ENCODE measurements at regions not wholly inside any gene's neighbourhood (a gene's known extent, or its start where the extent isn't known, plus 50 kb on each side); places are given as distances from the start of the nearest gene placed in this dataset.
"Not testable (repeated sequence)": the region's sequence is repeated elsewhere in the genome, so short reads cannot be mapped to it uniquely, and the experiment has no call there.

DNA sequence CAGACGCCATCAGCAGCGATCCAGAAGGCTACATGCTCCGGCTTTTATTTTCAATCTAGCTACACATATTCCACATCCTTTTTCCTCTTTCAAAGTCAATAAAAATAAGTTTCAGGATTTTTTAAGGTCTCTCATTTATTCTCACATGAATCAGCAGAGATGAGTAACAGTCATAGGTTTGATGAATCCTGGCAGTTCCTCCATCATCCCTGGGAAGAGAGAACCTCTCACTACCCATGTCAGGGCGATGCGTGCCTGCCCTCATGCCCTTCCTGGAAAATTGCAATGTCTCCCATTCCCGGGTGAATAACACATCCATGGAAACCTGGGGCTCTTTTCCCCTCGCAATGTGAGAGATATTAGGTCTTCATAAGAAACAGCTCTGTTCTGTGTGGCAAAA lies 301.1 kb upstream of the SMIM21 start:
- no peak for DNase-seq

DNA sequence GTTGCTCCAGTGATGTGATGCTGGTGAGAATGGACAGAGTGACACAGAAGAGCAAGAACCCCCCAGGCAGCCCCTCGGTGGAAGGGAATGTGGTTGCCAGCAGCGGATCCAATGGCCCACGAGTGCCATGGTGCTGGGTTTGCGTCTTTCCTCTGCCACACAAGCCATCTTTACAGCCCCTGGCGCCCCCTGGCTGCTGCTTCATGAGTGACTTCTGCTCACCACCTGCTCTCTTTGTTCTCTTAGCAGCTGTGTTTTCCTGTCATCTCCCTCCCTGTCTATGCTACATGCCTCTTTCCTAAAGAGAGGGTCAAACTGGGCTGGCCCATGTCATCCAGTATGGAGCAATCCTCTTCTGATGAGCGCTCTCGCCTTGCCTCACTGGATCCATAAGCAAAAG lies 300.0 kb upstream of the SMIM21 start:
- DNase-seq, result peak; percentile 30 to 70 (median 38)

DNA sequence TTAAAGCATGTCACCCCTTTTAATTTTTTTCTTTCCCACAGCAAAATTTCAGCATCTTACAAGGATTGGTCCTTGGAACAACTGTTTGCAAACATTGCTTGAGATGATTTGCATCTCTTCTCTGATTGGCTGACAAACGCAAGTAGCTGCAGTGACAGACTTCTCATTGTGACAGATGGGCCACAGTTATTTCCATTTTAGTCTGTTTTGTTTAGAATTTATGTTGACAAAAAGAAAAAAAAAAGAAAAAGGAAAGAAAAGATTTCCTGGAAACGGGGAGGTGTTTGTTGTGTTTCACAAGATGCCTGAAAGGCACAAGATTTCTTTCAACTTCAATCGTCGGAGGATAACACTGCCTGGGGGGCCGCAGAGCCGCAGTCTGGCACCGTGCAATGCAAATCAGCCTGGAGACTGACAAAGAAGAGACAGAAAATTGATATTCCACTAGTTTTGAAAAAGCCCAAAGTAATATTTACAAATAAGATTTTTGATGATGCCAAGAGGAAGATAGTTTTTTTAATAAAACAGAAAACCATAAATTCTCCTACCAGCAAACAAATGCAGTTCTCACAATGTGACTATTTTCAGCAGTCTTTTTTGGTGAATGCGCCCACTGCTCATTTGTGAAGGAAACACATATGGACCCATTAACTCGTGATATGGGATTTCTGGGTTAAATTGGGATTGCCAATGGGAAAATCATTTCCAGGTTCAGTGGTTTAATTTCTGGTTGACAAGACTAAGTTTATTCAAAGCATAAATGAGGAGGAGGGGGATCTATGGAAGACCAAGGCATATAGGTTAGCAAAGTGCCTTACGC lies 296.2 kb upstream of the SMIM21 start:
- DNase-seq, result no peak

DNA sequence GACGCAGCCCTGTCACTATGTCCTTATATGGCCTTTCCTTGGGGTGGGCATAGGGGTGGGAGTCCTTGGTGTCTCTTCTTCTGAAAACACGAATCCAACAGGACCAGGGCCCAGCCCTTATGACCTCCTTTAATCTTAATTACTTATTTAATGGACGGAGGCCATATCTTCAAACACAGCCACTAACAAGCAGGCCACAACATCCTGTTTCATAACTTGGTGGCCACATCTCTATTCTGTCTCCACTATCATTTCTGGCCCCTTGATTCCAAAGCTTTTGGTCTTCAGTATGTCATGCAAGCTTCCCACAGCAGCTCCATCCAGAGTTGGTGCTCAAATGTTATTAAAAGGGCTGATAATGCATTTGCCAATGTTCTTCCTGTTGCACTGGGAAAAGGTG lies 287.3 kb upstream of the SMIM21 start:
- DNase-seq, result no peak

DNA sequence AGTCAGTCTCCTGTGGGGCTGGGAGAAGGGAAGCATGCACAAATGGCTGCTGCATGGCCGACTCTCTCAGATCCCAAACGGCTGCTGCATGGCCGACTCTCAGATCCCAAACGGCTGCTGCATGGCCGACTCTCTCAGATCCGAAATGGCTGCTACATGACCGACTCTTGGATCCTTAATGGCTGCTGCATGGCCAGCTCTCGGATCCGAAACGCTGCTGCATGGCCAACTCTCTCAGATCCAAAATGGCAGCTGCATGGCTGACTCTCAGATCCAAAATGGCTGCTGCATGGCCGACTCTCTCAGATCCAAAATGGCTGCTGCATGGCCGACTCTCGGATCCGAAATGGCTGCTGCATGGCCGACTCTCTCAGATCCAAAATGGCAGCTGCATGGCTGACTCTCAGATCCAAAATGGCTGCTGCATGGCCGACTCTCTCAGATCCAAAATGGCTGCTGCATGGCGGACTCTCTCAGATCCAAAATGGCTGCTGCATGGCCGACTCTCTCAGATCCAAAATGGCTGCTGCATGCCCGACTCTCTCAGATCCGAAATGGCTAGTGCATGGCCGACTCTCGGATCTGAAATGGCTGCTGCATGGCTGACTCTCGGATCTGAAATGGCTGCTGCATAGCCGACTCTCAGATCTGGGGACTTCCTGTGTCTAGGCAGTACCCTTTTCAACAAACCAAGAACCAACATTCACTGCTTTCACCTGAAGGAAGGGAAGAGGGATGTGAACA lies 284.8 kb upstream of the SMIM21 start:
- DNase-seq, result not testable (repeated sequence)

DNA sequence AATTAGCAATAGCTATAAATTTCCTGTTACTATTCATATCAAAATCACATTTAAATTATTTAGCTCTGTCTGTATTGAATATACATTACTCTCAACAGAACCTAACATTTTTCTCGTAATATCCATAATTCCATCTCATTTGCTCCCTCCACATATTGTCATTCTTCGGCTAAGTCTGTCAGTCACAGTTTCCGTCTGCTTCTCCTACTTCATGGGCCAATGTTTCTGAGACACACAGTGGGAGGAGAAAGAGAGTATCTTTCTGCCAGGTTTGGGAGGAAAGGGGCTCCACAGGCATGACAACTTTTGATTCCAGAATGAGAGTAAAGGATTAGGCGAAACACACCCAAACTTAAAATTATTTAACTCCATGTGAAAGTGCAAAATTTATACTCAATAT lies 273.1 kb upstream of the SMIM21 start:
- DNase-seq, result no peak

DNA sequence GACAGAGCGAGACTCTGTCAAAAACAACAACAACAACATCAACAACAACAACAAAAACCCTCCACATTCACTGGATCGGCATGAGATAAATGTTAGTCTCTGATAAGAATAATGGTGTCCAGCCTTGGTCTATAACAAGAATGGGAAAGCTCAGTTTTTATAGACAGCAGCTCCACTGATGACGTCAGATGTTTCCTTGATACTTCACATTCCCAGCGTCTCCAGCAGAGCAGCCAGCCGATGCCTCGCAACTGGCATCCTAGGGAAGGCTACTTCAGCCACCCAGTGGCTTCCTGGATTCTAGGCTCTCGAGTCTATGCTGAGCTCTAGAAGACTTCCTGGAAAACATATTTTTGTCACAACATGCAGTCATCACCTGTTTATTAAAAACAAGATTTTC lies 271.4 kb upstream of the SMIM21 start:
- no peak for DNase-seq

DNA sequence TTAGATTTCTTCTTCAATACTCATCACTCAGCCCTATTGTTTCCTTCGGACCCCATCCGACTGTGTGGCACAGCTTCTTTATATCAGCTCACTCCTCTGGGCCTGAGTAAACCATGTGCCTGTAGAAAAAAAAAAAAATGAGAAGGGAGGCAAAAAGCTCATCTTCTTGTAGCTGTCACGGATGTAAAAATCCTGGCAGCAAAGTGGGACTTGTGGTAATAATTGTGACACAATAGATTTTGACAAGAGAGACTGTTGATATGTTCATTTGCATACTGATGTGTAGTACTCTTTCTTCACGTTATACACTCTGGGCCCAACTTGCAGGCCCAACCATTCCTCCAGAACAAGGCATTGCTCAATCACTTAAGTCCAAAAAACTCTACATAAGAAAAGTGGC lies 270.0 kb upstream of the SMIM21 start:
- DNase-seq, result no peak

DNA sequence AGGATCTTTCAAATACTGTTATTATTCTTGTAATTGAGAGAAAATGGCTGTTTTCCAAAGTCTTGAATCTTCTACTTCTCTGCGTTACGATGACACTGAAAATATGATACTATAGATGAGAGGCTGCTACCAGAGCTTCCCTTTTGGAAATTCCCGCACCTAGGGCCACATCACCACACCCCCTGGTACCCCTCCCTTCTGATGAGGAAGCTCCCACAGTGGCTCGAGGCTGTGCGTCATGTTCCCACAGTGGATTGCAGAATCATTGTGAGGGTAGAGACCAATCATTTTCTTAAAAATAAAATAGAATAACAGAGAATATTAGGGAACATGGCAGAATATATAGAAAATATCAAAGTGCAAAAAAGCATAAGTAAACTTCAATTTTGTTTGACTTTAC lies 268.9 kb upstream of the SMIM21 start:
- peak in 2 of 4 experiments; percentile 6 to 53 for DNase-seq

DNA sequence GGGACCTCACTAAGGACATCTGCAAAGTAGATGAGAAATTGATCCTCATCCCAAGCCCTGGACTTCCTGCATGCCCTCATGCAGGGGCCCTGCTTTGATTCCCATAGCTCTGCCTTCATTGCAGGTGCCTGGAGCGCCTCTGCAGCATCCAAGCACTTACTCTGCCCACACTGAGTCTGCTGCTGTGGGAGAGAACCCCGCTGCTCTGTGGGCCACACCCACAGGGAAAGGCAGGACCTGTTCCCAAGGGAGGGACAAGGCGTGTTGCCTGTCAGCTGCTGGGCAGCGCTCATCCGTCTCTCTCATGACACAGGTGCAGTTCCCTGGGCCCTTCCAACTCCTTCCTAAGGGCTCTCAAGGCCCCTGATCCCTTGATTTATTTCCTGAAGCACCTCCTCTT lies 266.8 kb upstream of the SMIM21 start:
- no peak for DNase-seq

DNA sequence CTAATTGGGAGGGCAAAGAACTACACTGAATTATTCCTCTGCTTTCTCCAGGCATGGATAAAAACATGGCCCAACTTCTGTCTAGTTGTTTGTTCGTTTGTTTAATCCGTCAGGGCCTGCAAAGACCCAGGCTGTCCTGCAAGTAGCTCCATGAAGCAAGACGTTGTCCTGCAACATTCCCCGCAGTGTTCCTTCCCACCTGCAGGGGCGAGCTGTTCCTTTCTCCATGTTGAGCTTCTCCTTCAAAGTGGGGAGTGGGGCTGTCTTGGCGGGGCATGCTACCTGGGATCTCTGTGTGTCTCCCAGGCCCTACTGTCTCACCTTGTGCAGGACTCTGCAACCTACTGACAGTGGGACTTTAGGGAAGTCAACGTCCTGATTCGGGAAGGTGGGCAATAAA lies 264.0 kb upstream of the SMIM21 start:
- no peak for DNase-seq

DNA sequence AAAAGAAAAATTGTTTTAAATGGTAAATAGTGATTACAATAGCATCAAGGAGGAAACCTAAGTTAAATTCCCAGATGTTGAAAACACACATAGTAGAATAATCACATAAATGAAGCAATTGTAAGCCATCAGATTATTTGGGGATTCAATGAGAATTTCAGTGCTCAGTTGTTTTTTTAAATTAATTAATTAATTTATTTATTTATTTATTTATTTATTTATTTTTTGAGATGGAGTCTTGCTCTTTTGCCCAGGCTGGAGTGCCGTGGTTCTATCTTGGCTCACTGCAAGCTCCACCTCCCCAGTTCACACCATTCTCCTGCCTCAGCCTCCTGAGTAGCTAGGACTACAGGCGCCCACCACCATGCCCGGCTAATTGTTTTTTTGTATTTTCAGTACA lies 262.8 kb upstream of the SMIM21 start:
- DNase-seq, result not testable (repeated sequence)

DNA sequence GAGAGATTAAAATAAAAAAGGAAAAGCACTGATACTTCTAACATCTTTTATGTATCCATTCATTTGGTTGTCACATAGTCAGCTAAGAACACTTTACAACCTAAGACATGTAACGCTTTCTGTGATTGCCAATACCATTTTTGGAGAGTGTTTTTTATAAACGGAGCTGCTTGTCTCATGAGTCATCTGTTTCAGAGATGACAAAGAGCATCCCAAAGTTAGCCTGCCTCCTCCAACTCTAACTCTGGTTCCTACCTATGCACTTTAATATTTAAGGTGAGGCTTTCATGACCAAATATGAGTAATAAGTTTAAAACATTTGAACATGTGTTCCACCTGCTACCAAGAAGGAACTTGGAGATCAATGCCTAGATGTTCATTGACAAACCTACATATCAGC lies 260.1 kb upstream of the SMIM21 start:
- no peak for DNase-seq

DNA sequence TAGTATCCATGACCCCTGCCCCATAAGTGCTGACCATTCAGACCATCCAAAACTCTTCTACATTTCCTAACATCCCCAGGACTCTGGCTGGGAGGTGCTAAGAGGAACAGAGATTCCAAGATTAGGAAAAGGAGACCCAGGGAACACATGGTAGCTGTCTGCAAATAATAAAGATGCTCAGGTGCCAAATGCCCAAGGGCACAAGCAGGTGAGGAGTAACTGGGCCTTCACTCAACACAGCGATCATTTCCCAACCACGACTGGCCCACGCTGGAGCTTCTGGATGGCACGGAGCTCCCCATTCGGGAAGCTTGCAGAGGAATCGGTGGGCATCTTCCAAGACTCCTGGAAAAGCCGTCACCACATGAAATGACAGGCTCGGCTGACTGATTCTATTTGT lies 255.9 kb upstream of the SMIM21 start:
- DNase-seq, result no peak

DNA sequence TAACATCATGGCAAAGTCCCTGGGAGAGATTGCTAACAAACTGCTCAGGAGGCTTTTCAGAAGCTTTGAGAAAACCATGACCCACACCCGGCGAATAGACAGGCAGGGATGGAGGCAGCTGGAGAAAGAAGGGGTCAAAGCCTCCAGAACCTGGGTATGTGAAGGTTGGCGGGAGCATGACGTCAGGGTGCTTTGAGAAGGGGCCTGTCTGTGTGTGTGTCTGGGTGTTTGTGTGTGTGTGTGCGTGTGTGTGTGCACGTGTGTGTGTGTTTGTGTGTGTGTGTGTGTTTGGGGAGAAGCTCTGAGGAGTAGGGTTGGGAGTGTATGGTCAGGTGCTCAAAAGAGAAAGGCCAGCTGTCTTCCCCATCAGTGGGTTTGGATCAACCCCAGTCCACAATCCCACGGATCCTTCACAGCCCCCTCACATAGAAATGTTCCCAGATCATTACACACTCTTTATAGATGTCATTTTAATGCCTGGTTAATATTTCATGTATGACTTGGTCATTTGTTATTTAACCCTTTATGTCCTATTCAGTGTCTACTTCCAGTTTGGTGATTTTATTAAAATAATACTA lies 254.1 kb upstream of the SMIM21 start:
- no peak for DNase-seq

DNA sequence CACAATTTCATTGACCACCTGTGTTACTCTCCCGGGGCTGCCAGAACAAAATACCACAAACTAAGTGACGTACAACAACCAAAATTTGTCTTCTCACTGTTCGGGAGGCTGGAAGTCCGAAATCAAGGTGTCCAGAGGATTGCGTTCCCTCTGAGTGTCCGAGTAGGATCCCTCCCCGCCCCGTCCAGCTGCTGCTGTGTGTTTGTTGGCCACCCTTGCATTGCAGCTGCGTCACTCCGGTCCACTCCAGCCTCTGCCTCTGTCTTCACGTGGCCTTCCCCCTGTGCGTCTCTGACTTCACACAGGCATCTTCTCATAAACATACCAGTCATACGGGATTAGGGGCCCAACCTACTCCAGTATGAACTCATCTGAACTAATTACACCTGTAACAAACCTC lies 251.8 kb upstream of the SMIM21 start:
- no peak for DNase-seq

DNA sequence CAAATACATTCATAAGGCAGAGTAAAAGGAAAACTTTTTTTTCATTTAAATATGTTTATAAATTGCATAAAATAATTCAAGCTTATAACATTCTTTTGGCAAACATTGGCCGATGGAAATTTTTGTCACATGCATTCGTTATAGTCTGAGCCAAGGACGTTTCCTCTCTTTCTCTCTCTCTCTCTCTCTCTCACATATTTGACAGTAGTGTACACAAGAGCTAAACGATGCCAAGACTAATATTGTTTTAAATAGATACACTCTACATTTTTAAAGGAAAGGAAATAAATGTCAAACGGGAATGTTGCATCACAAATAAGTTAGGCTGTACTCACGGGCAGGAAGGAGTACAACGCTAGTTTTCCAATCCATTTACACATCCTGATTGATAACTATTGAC lies 251.1 kb upstream of the SMIM21 start:
- DNase-seq, result no peak

DNA sequence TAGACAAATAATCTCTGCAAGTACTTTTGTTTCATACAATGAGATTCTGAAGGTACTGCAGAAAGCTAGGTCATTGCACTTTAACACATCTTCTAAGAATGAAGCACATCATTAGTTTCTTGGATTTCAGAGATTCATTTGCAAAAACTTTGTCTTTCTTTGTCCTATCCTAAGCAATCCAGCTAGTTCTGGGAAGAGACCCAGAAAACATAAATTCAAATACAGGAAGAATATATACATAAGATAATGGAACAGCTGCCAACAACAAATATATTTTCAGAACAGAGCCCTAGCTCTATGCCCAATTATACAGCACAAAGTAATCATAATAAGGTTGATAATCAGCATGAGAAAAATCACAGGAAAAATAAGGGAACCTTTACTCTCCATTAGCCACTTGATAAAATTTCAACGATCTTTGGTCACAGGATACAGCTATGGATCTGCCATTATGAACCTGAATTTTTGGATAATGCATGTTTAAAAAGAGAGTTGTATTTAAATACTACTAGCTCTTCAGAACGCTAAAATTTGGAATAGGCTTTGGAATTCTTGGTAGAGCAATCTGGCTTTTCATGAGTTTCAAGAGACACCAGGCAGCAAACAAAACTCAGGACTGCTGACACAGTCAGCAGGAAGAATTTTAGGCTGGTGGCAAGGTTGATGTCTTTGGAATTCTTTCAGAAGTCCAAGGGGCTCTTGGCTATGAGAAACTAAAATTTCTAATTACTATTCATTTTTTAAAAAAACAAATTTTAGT lies 250.4 kb upstream of the SMIM21 start:
- no peak for DNase-seq

DNA sequence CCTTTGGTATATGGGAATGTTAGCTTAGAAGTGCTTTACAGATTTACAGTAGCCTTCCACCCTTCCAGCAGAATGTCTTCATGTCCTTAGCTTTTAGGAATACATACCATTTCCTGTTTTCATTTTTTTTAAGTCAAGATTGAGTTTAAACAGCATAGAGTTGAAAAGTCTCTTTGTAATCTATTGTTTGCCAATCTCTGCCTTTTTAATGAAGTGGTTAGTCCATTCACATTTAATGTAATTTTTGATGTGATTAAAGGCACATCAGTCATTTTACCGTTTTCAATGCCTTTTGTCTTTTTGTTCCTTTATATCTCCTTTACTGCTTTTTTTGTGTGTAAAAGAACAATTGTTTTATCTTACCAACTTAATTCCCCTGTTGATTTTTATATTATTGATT lies 233.4 kb upstream of the SMIM21 start:
- DNase-seq, result no peak

DNA sequence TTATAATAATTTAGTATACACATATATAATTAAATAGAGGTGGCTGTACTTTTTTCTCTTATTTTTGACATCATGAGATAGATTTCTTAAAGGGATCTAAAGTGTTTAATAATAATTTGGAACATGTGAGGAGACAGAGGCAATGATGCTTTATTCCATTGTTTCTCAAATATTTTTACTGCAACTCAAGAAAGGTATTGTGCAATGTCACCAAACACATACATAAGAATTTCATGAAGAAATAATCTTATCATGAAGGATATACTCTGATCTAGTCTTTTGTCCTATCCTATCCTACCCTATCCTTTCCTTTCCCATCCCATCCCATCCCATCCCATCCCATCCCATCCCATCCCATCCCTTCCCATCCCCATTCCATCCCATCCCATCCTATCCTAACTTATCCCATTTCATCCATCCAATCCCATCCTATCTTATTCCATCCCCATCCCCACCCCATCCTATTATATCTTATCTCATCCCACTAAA lies 232.1 kb upstream of the SMIM21 start:
- DNase-seq, result no peak

DNA sequence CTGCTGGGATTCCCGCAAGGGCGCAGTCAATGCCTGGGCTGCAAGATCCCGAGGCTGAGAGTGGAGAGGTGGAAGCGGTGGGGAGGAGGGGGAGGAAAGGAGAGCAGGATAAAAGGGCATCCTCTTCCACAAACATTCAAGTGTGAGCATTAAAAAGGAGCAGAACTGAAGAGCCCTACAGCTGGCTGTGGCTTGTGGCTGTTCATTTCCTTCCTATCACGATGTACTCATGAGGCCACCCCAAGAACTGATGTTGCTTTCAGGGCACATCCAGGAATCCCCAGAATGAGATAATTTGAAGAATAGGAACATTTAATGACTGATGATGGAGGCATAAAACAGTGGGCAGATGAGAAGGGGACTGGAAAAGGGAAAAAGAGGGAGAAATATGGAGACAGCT lies 230.8 kb upstream of the SMIM21 start:
- no peak for DNase-seq

DNA sequence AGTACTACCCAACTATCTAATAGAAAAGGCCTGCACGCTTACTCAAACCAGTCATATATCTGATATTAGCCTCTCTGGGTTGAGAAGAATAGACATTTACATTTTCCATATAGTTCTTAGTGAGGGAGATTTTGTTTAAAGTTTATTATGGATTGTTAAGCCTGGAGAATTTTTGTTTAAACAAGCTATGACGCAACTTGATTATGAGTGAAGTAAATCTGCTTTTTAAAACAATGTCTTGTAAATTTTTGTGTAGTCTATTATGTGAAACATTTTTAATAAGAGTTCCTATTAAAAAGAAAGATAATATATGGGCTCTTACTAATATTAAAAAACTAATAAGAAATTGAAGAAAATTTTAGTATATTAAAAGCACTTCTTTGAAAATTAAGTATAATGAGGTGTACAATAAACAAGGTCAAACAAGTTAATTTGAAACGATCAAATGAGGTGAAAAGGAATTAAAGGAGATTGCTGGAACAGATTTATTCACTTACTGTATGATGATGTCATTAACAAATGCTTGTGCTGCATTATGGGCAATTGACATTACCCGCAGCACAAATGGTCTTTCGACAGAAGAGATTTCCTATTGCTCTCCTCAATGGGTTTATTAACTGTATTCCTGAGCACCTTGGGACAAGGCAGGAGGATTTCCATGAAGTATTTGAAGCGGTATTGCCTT lies 229.2 kb upstream of the SMIM21 start:
- no peak for DNase-seq
